Transverse colon (tissue), 3 donors: ENCODE measurements at regions not wholly inside any gene's neighbourhood (a gene's known extent, or its start where the extent isn't known, plus 50 kb on each side); places are given as distances from the start of the nearest gene placed in this dataset.

Source experiments
- EP300 ChIP-seq: sonication (generic); formaldehyde crosslinking; IDR thresholded peaks from one replicate; pipeline ENCODE4 v1.6.1; 2017; ENCODE audit warnings: antibody characterized with exemption, low read depth
- TF ChIP-seq, protein P1 (sequence below), 5 experiments: fragments of 200-600 bp in 3 of 5; fragments of 450-650 bp in 2 of 5; sonication (generic) in 3 of 5; IDR thresholded peaks; 1 replicate in 2 of 5; 2 replicates in 3 of 5; pipeline ENCODE4 v1.5.1; 2016 to 2017; ENCODE audit warnings: antibody characterized with exemption in 5 of 5, inconsistent platforms in 3 of 5, mild to moderate bottlenecking in 2 of 5, moderate library complexity in 1 of 5

- TF ChIP-seq EP300 = no peak
- TF ChIP-seq, protein P1, sequence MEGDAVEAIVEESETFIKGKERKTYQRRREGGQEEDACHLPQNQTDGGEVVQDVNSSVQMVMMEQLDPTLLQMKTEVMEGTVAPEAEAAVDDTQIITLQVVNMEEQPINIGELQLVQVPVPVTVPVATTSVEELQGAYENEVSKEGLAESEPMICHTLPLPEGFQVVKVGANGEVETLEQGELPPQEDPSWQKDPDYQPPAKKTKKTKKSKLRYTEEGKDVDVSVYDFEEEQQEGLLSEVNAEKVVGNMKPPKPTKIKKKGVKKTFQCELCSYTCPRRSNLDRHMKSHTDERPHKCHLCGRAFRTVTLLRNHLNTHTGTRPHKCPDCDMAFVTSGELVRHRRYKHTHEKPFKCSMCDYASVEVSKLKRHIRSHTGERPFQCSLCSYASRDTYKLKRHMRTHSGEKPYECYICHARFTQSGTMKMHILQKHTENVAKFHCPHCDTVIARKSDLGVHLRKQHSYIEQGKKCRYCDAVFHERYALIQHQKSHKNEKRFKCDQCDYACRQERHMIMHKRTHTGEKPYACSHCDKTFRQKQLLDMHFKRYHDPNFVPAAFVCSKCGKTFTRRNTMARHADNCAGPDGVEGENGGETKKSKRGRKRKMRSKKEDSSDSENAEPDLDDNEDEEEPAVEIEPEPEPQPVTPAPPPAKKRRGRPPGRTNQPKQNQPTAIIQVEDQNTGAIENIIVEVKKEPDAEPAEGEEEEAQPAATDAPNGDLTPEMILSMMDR (IDR thresholded peaks at IDR 0.05) = no peak
Measured at GRCh38 chr18:22560275-22560610, 142.5 kb upstream of the CTAGE1 start.
